HepG2 (cell line): ENCODE measurements at regions not wholly inside any gene's neighbourhood (a gene's known extent, or its start where the extent isn't known, plus 50 kb on each side); places are given as distances from the start of the nearest gene placed in this dataset.

ENCODE experiments used
- ARID5B ChIP-seq: IDR thresholded peaks from 2 replicates; pipeline ENCODE4 v1.4.0; 2020; ENCODE audit warnings: mild to moderate bottlenecking, missing genetic modification reagents
- CREM ChIP-seq, 2 experiments: sonication (generic) in 1 of 2; formaldehyde crosslinking in 1 of 2; IDR thresholded peaks; 2 replicates each; pipeline versions ENCODE4 v1.4.0 to v1.6.1; 2016 to 2020; ENCODE audit warnings: antibody characterized with exemption in 1 of 2, mild to moderate bottlenecking in 1 of 2, missing genetic modification reagents in 1 of 2
- FOXP1 ChIP-seq, 2 experiments: fragments of 450-650 bp in 1 of 2; IDR thresholded peaks; 2 replicates each; pipeline ENCODE4 v1.6.1; 2017 to 2018; ENCODE audit warnings: antibody characterized with exemption in 1 of 2
- HNRNPUL1 ChIP-seq: fragments of 200-400 bp; formaldehyde crosslinking; IDR thresholded peaks from 2 replicates; pipeline ENCODE4 v1.6.1; 2017; ENCODE audit warnings: low read depth, mild to moderate bottlenecking, low read length, moderate library complexity
- NR2F6 ChIP-seq, 2 experiments: IDR thresholded peaks; 2 replicates each; pipeline ENCODE4 v1.6.1; 2016; ENCODE audit warnings: antibody characterized with exemption in 1 of 2, mild to moderate bottlenecking in 1 of 2
- SIX1 ChIP-seq: sonication (generic); formaldehyde crosslinking; IDR thresholded peaks from 2 replicates; pipeline ENCODE4 v1.4.0; 2020; ENCODE audit warnings: missing genetic modification reagents, borderline replicate concordance
- SIX4 ChIP-seq: sonication (generic); formaldehyde crosslinking; IDR thresholded peaks from 2 replicates; pipeline ENCODE4 v1.4.0; 2020; ENCODE audit warnings: missing genetic modification reagents
- SOX5 ChIP-seq: IDR thresholded peaks from 2 replicates; pipeline ENCODE4 v1.6.1; 2016; ENCODE audit warnings: borderline replicate concordance
- TFAP4 ChIP-seq: sonication (generic); IDR thresholded peaks from 2 replicates; pipeline ENCODE4 v1.6.1; 2016; ENCODE audit warnings: low read depth, borderline replicate concordance
- ZBTB14 ChIP-seq: sonication (generic); formaldehyde crosslinking; IDR thresholded peaks from 2 replicates; pipeline ENCODE4 v1.4.0; 2020; ENCODE audit warnings: missing genetic modification reagents
- ZBTB26 ChIP-seq: IDR thresholded peaks from 2 replicates; pipeline ENCODE4 v1.6.1; 2016; ENCODE audit warnings: missing compliant biosample characterization, missing genetic modification reagents, borderline replicate concordance
- ZNF7 ChIP-seq: IDR thresholded peaks from 2 replicates; pipeline ENCODE4 v1.6.1; 2016; ENCODE audit warnings: missing biosample characterization, missing genetic modification reagents

GRCh38 chr18:39494211-39494896 lies 1928.8 kb upstream of the CELF4 start (continued):
- TF ChIP-seq NR2F6 (IDR thresholded peaks at IDR 0.05) (peak; percentile 40), NR2F6 (CRISPR knock-in tag; IDR thresholded peaks at IDR 0.05) (0 out of 2 replicates have a peak, but pooled peaks have one; percentile 18), SIX4 (CRISPR knock-in tag) (peak; percentile 76; the same call in 1 of the 2 replicates), CREM (IDR thresholded peaks at IDR 0.05) (0 out of 2 replicates have a peak, but pooled peaks have one; percentile 17), CREM (CRISPR knock-in tag; IDR thresholded peaks at IDR 0.05) (no peak), ZNF7 (peak; percentile 55; the same call in 1 of the 2 replicates), ZBTB26 (CRISPR knock-in tag) (no peak), SOX5 (CRISPR knock-in tag) (peak; percentile 82), TFAP4 (peak; percentile 86), ZBTB14 (CRISPR knock-in tag) (no peak), ARID5B (CRISPR knock-in tag) (peak; percentile 44; the same call in 1 of the 2 replicates), SIX1 (CRISPR knock-in tag) (peak; percentile 83), FOXP1 (IDR thresholded peaks at IDR 0.05) (no peak), FOXP1 (CRISPR knock-in tag; IDR thresholded peaks at IDR 0.05) (peak; percentile 54; the same call in 1 of the 2 replicates), HNRNPUL1 (0 out of 2 replicates have a peak, but pooled peaks have one; percentile 42)
